Amniotic epithelial cell (primary cell): ENCODE measurements at regions not wholly inside any gene's neighbourhood (a gene's known extent, or its start where the extent isn't known, plus 50 kb on each side); places are given as distances from the start of the nearest gene placed in this dataset.

ENCODE experiments used
- DNase-seq: peaks from one replicate; pipeline ENCODE4 v3.0.0-alpha.2; 2010; ENCODE audit warnings: low read depth

DNA sequence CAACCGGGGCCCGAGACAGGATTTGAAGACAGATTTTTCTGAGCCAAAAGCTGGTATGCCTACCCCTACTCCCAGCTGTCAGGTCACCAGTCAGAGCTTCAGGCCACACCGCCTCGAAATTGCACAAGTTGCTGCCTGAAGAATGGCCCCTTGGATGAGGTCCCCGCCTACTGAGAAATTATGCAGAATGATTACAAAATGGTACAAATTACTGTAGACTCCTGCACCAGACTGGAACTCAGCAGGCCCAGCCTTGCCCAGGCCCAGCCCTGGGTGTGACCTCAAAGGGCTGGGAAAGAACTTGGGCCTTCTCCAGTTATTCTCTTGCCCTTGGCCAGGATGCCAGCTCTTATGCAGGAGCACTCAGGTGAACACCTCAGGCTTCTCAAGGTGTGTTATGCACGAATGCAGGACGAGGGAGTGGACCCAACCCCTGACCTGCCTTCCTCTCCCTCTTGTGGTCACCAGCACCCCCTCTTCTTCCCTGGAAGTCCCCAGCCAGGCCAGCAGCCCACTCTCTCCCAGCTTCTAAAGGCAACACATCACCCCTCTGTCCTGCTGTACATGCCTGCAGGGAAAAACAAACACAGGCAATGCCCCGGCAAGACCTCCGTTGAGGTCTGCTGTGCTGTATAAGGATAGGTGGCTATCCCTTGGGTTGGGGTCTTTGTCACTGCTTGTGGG, 88.7 kb upstream of the NAA20 start:
- peak; percentile 25 for DNase-seq

DNA sequence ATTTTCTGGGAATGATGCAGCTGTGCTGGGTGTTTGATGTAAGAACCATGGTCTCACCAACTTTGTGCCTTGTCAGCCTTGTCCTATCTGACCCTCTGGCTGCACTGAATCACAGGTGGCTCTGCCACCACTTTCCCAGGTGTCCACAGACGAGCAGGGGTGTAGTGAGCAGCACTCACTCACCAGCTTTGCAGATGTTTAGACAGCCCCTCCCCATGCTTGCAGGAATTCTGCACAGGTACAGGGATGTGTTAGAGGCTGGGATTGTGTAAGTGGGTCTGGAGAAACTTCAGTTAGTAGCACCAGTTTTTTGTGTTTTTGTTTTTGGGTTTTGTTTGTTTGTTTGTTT, 88.2 kb upstream of the NAA20 start:
- DNase-seq = no peak

DNA sequence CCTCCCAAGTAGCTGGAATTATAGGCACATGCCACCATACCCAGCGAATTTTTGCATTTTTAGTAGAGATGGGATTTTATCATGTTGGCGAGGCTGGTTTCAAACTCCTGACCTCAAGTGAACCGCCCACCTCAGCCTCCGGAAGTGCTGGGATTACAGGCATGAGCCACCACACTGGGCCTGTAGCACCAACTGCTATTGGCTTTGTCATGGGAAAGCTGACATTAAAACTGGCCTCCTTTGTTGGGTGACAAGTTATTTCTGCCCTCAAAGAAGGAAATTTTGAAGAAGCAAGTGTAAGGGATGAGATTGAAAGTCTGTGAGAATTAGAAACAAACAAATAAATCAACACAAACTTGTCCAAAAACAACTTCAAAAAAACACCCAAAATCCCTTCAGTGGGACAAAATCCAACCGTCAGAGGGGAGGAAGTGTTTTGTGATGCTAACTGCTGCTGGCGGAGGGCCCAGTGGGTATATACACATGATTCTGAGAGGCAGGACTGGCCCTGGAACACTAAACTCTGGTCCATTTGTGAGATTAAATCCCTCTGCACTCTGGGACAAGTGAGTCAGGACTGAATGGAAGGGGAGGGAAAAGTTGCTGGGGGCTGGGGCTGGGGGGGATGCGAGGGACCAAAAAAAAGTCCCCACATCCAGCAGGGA, 87.5 kb upstream of the NAA20 start:
- no peak for DNase-seq

DNA sequence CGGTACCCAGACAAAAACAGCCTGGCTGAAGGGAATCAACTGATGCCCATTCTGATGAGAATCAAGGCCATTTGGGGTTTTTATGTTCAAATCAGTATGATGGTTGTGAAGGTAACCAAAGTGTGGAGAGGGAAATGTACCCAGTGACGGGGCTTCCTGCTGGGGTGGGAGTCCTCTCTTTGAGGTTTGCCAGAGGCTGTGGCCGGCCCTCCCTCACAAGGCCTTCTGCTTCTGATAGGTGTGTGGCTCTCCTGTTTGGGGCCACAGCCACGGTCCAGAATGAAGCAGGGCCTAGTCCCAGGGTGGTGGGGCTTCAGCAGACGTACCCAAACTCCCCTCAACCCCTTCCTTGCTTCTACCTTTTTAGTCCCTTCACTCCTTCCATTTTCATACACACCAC, 86.7 kb upstream of the NAA20 start:
- no peak for DNase-seq

DNA sequence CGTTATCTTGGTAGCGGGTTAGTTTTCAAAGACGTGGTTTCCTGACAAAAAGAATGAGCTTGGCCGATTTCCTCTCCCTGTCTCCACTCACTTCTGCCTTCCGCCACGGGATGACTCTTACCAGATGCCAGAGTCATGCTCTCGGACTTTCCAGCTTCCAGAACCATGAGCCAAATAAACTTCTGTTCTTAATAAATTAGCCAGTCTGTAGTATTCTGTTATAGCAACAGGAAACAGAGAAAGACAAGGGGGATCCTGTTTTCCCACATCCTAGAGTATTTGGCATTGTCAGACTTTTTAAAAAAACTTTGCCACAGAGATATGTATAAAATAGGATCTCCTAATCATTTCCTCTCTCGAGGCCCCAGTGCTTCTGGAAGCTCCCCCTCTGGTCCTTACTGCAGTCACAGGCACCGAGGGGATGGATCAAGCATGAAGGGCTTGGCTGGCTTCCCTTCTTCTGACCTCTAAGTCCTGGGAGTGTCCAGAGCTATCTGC, 84.9 kb upstream of the NAA20 start:
- peak; percentile 94 for DNase-seq

DNA sequence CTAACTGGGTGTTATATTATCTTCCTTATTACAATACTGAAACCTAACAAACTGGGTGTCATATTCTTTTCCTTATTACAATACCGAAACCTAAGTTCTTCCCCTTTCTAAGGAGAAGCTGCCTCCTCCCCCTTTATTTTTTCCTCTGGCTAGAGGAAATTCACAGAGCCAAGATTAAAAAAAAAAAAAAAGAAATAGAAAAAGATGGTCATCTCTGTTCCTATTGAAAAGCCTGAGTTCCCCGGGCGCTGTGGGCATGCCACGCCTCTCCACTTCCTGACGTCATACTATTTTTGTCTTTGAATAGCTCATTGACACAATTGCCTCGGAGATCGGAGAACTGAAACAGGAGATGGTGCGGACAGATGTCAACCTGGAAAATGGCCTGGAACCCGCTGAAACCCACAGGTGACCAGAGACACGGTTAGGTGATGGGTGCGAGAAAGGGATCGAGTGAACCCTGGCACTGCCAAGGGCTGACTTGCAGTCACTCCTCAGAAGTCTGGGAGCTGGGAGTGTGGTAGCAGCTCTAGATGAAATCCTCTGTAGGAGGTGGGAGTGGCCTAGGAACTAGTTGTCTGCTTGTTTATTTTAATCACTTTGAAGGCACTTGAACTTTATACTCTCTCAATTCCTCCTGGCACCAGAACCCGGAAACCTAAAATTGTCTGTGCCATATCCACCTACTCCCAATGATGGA, 82.2 kb upstream of the NAA20 start:
- DNase-seq = no peak

DNA sequence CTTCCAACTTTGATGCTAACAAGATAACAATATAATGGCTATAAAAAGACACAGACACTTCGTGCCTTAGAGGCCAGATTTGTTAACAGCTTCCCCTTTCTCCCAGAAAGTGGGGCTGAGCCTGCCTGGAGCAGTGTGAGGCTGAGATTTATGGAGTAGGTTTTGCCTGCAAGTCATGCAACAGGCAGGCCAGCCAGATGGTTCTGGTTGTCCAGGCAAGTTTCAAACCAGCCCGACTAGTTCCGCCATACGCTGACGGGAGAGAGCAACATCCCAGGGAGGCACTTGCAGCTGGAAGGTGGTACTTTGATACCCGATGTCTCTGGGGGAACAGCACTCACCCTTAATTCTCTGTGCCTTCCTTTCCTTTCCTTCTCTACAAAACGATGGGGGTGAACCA, 81.3 kb upstream of the NAA20 start:
- no peak for DNase-seq

DNA sequence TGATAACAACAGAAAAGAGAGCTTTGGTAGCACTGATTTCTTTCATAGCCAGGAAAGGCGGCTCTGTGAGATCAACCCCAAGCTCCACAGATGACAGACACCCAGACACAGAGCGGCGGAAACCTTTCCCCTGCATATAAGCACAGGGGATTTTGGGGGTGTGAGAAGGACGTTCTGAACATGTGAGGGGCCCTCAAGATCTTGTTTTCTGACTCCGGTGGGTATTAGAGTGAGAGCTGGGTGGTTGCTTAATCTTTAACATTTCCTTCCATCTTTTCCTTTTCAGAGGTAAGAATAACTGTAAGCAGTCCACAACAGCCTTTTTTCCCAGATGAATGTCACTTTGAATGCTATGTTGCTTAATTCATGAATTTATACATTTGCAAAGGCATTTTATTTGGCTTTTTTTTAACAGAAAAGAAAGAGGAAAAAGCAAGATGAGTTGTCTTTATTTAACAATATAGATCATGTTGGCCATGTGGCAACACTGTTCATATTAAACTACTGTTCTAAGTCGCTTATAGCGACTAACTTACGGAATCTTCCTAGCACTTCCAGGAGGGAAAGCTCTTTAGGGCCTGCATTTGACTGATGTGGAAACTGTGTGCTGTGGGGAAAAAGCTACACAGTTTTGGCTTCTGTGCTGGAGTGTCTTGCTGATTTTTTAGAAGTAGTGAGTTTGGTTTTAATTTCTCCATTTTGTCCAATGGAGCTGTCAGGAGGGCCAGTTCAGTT, 80.5 kb upstream of the NAA20 start:
- no peak for DNase-seq

DNA sequence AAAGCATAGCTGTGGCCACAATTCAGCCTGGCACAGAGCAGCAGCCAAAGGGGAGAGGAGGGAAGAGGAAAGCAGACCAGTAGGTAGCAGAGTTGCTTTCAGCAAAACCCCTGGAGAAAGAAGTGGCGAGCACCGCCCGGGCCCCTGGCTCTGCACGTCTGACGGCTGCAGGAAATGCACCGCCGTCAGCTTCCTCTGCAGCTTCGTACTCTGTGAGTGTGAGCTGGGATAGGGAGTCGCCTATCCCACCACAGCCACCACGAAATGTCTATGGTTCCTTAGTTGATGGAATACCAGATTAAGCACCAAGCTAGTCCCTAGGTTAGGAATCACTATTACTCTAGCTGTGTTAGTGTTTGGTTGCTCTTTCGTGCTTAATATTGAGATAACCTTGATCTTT, 79.9 kb upstream of the NAA20 start:
- DNase-seq = no peak

DNA sequence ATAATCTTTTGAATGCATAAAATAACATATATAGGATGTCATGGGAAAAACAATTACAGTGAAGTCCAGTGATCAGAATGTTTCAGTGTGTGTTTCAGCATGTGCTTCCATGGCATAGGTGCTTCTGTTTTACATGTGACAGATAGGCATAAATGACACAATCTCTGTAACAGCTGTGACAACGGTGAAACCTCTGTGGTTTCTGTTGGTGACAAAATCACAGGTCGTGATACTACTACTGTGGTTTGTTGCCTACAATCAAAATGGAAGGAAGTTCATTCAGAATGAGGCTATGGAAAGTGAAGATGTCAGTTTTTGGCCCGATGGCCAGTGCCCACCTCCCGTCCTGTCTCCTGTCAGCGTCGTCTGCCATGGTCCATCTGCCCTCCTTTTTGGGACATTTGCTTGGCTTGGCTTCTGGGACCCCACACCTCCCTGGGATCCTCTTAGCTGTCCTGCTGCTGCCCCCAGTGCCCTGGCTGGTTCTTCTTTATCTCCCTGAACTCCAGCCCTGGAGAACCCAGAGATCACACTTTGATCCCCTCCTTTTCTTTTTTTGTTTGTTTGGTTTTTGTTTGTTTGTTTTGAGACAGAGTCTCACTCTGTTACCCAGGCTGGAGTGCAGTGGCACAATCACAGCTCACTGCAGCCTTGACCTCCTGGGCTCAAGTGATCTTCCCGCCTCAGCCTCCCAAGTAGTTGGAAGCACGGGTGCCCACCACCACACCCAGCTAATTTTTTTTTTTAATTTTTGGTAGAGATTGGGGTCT, 79.3 kb upstream of the NAA20 start:
- DNase-seq = no peak

DNA sequence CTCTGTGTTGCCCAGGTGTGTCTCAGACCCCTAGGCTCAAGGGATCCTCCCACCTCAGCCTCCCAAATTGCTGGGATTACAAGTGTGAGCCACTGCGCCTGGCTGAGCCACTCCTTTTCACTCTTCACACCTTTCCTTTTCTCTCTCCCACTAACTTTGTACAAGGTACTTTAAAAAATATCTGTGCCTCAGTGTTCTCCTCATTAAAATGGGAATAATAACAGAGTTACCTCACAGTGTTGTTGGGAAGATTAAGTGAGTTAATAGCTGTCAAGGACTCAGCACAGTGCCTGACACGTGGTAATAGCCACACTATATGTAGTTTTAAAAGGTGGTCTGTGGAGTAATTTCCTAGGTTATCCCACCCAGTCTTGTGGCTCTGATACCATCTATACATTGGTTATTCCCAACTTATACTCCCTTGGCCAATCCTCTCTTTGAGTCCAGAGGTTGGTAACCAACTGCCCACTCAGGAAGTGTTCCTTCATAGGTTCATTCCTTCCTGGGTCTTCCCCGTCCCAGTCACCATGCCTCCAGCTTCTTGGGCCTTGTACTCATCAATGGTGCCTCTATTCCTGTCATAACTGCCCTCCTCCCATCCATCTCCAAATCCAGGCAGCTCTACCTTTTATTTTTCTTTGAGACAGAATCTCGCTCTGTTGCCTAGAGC, 78.6 kb upstream of the NAA20 start:
- DNase-seq = no peak

DNA sequence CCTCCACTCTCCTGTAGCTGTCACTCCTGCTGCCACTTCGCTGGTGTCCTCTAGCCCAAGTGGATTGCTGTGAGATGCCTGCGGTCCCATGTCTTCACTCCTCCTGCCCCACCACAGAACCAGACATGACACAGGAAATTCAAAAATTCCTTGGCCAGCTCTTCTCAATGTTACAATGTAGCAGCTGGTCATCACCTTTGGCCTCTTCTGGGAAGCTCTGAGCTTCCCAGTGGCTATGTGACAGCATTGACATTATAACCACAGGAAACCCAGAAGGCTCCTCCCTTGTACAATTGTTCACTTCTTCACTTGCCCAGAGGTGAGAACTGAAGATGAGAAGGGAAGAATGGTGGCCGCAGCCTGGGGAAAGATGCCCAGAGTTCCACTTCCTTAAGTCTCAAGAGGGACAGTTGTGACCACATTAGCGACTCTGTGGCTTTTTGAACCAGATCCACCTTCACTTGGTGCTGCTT, 76.1 kb upstream of the NAA20 start:
- no peak for DNase-seq

DNA sequence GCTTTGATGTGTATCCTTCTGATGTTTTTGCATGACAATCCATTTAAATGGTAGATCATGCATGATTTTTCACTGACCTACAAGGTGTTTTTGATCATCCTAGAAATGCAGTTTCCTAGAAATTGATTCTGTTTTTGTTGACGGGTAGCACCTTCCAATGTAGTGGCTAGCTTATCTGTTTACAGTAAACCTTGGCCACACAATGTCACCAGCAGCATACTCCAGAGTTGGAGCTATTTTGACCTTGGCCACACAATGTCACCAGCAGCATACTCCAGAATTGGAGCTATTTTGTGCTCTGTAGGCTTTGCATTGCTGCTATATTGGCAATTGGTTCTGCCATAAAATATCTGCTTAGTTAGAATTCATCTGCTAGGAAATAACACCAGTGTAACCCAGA, 74.6 kb upstream of the NAA20 start:
- DNase-seq = no peak

DNA sequence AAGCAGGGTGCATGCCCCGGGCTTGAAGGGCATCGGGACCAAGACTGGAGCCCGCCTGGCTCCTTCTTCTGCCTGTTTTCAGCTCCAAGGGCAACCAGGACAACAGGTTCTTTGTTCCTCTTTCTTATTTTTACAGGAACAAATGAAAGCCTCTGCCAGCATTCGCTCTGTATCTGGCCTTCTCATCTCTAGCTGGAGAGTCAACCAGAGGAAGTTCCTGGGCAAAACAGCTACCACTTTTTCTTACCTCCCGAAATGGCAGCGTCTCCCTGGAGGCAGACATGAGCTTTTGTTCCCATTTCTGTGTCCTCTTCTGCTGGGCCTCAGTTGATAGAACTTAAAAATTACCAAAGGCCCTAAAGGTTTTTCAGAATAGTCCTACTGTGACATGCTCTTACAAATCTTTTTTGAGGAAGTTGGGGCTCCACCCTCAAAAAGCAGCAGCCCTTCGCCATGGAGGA, 74.1 kb upstream of the NAA20 start:
- DNase-seq = no peak

DNA sequence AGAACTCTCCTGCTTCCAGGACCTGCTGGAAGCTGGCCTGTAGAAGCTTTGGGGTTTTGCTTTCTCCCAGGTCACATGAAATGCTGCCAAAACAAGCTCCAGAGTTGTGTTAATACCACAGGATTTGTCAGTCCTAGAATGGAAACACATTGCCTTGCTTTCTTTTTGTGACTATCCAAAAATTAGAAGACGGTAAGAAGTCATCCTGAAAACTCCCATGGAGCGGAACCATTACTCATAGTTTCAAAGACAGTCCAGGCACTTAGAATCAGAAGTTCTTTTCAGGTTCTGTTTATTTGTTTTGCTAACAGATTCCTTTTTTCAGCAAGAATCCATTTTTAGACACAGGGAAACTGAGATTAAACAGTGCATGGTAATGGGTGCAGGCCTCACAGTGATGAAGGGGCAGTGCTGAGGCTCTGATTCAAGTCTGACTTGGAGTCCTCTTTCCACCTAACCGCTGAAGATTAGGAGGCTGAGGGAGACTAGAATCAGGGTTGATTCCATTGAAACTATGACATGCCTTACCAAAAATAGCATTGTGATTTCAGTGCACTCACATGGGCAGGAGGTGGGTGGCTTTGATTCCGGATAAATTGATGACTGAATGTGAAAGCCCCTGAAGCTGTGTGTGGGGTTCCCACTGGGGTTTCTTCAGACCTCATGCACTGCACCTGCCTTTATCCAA, 72.2 kb upstream of the NAA20 start:
- DNase-seq = no peak

DNA sequence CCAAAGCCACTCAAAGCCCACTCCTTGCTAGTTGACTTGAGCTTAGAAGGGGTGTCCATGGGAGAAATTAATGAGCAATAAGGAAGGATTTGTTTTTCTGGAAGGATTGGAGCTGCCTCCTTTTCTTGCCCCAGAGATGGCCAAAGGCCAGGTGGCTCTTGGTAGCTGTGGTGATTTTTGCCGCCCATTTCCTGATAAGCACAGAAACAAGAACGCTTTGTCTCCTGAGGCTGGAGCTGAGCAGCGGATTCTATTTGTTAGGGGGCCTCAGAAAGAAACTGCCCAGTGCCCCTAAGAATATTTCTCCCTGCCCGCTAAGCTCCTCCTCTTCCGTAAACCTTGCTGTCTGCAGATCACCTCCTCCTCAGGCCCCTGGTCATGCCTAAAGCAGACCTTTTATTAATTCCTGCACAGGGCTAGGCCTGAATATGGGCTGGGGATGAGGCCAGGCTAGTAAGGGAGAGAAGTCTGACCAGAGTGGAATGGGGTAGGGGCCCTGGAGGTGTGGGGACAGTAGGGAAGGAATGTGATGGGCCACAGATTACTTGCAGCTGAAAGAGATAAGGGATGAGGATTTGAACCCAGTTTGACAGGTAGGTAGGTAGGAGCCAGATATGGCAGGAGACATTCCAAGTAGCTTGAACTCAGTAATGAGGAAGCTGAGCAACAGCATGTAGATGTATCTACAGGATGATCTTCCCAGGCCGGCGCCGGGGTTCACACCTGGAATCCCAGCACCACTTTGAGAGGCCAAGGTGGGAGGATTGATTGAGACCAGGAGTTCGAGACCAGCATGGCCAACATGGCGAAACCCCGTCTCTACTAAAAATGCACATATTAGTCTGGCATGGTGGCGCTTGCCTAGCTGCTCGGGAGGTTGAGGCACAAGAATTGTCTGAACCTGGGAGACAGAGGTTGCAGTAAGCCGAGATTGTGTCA, 71.2 kb upstream of the NAA20 start:
- DNase-seq = no peak

DNA sequence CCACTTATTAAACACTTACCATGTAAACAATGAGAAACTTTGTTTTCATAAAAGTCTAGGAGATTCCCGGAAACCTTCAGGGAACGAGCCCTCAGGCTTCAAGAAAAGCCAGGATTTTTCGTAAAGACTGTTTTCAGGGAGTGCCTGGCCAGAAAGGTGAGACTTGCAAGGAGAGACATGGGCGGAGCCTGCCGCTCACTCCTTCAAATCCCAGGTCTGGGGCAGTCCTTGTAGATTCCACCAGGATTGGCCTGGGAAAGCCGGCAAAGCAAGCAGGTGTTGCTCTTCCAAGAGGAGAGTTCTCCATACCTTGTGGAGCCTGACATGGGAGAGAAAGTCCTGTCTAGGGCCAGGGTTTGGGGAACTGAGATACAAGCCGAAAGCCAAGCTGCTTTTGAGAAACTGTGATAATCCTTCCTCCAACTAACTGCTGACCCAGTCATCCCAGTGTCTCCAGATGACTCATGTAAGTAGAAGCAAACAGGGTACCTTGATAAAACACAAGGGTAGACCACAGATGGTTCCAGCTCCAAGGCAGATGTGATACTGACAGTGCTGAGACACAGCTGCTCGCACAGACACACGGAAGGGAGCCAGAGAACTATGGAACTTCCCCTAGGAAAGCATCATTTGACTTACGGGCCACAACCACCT, 69.4 kb upstream of the NAA20 start:
- peak; percentile 88 for DNase-seq

DNA sequence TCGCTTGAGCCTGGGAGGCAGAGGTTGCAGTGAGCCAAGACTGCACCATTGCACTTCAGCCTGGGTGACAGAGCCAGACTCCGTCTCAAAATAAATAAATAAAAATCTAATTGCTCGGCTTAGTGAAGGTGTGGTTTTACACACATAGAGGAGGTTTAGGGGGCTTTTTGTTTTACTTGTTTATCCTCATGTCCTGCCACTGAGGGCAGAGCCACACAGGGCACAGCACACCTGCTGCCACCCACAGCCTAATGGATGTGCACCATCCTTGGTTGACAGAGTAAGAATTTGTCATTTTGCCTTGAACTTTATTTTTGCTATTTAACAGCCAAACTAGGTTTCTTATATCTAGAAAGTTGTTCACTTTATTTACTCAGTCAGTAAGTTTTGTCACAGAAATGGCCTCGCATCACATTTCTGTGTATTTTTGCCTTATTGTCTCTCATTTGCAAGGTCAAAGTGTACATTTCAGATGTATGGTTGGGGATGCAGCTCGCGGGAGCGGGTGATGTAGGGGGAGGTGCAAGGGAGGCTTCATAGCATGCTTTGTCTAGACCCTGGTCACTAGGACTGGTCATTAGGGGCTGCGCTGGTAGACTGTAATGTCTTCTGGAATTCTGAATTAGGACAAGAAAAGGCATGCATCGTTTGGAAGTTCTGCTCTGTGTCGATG, 67.8 kb upstream of the NAA20 start:
- DNase-seq = no peak
